ENCODE measurements at regions not wholly inside any gene's neighbourhood (a gene's known extent, or its start where the extent isn't known, plus 50 kb on each side); places are given as distances from the start of the nearest gene placed in this dataset.

DNA sequence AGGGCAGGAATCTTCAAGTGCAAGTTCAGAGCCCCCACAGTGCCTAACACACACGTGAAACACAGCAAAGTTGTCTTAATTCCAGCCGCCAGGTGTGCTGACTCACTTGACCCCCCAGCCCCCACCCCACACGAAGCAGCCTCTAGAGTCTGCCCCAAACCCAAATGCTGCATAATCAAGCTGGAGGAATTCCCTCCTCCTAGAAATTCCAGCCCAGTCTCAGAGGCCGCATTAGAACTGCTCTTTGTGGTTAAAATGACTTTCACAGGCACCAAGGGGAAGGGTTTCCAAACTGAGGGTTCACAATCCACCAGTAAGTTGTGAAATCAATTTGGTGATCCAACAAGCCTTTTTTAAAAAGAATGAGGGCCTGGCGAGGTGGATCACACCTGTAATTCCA, 67.0 kb upstream of the PLXNA4 start:
- ATAC-seq (ENCODE audit: low read depth), result no peak

DNA sequence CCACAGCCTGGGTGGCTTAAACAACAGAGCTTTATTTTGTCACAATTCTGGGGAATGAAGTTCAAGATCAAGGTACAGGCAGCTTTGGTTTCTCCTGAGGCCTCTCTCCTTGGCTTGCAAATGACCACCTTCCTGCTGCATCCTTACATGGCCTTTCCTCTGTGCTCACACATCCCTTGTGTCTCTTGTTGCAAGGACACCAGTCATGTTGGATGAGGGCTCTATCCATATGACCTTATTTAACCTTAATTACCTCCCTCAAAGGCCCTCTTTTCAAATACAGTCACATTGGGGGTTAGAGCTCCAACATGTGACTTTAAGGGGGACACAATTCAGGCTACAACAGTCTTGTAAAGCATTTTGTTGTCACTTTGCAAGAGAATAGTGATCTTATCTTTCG, 65.0 kb upstream of the PLXNA4 start:
- TF ChIP-seq, protein P1, sequence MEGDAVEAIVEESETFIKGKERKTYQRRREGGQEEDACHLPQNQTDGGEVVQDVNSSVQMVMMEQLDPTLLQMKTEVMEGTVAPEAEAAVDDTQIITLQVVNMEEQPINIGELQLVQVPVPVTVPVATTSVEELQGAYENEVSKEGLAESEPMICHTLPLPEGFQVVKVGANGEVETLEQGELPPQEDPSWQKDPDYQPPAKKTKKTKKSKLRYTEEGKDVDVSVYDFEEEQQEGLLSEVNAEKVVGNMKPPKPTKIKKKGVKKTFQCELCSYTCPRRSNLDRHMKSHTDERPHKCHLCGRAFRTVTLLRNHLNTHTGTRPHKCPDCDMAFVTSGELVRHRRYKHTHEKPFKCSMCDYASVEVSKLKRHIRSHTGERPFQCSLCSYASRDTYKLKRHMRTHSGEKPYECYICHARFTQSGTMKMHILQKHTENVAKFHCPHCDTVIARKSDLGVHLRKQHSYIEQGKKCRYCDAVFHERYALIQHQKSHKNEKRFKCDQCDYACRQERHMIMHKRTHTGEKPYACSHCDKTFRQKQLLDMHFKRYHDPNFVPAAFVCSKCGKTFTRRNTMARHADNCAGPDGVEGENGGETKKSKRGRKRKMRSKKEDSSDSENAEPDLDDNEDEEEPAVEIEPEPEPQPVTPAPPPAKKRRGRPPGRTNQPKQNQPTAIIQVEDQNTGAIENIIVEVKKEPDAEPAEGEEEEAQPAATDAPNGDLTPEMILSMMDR (IDR thresholded peaks at IDR 0.05), result no peak
- Mint-ChIP-seq H3K4me1 (no peaks in the 10 kb centered on the region), H3K36me3 (ENCODE audit: low read depth) (no peaks in the 10 kb centered on the region), H3K27ac (no peak overlapping the region), H3K4me3 (no peak overlapping the region), H3K9me3 (no peaks in the 10 kb centered on the region), H3K27me3 (peaks cover 6% of the 10 kb centered on the region)
- intact Hi-C loops (cut with micrococcal nuclease), result no loop called here
- no peak for DNase-seq
- ATAC-seq (ENCODE audit: low read depth), result no peak
- ChIA-PET CTCF (no interaction called here), POLR2A (no interaction called here)

More for the DNA sequence above, 67.0 kb upstream of the PLXNA4 start:
- intact Hi-C loops (cut with micrococcal nuclease), result no loop called here
- Mint-ChIP-seq H3K4me3 (no peak overlapping the region), H3K36me3 (ENCODE audit: low read depth) (no peaks in the 10 kb centered on the region), H3K27ac (no peak overlapping the region), H3K27me3 (peaks cover 6% of the 10 kb centered on the region), H3K9me3 (no peaks in the 10 kb centered on the region), H3K4me1 (no peaks in the 10 kb centered on the region)
- CTCF ChIA-PET, result no interaction called here
- TF ChIP-seq, protein P1 (IDR thresholded peaks at IDR 0.05), result no peak
- DNase-seq, result no peak
- POLR2A ChIA-PET, result no interaction called here

DNA sequence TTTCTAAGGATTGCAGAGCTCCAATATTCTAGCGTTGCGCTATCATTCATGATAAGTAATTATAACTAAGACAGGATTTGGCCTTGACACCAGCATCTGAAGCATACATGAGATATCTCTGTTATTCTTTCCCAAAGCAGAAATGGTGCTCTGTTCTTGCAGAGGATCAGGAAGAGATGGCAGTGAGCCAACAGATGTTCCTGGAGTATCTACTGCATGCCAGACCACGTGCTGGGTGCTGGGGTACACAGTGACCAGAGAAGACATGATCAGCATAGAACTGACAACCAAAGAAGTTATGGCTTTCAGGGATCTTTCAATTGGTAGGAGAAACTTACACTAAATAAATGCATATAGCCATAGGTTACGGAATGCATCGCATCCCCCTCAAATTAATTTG, 63.7 kb upstream of the PLXNA4 start:
- no peaks in the 10 kb centered on the region for H3K36me3 Mint-ChIP-seq (ENCODE audit: low read depth)
- TF ChIP-seq, protein P1 (IDR thresholded peaks at IDR 0.05), result no peak
- ChIA-PET CTCF (no interaction called here), POLR2A (no interaction called here)
- ATAC-seq (ENCODE audit: low read depth), result no peak
- no peak for DNase-seq
- no peak overlapping the region for H3K4me3 Mint-ChIP-seq
- H3K27me3 Mint-ChIP-seq, result peaks cover 6% of the 10 kb centered on the region
- no peaks in the 10 kb centered on the region for H3K4me1 Mint-ChIP-seq
- intact Hi-C loops (cut with micrococcal nuclease), result no loop called here
- H3K27ac Mint-ChIP-seq, result no peak overlapping the region
- H3K9me3 Mint-ChIP-seq, result no peaks in the 10 kb centered on the region

DNA sequence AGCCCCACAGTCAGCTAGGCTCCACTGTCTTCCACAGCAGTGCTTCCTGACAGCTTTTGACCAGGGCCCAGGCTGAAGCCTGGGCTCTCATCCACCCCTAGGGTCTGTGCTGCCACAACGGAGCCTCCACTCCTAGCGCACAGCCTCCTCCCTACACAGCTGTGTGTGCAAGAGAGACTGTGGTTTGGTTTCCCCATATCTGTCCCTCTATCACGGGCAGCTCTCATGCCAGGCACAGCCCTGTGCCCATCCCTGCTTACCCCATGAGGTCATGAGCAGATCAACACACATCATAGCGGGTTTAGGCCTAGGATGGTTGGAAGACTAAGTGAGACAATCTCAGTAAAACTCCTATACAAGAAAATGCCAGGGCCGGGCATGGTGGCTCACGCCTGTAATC, 61.7 kb upstream of the PLXNA4 start:
- no peak overlapping the region for H3K4me3 Mint-ChIP-seq
- DNase-seq (no peak), ATAC-seq (ENCODE audit: low read depth) (no peak)
- no peak overlapping the region for H3K27ac Mint-ChIP-seq
- intact Hi-C loops (cut with micrococcal nuclease), result no loop called here
- H3K36me3 Mint-ChIP-seq (ENCODE audit: low read depth), result no peaks in the 10 kb centered on the region
- H3K4me1 Mint-ChIP-seq, result no peaks in the 10 kb centered on the region
- no peaks in the 10 kb centered on the region for H3K9me3 Mint-ChIP-seq
- TF ChIP-seq, protein P1 (IDR thresholded peaks at IDR 0.05), result no peak
- H3K27me3 Mint-ChIP-seq, result peaks cover 6% of the 10 kb centered on the region
- ChIA-PET CTCF (interaction anchor here (1.0 kb wide), 1 partner anchor 16 kb away, joined by 3 read pairs; no protein-coding TSS in a partner anchor), POLR2A (no interaction called here)

DNA sequence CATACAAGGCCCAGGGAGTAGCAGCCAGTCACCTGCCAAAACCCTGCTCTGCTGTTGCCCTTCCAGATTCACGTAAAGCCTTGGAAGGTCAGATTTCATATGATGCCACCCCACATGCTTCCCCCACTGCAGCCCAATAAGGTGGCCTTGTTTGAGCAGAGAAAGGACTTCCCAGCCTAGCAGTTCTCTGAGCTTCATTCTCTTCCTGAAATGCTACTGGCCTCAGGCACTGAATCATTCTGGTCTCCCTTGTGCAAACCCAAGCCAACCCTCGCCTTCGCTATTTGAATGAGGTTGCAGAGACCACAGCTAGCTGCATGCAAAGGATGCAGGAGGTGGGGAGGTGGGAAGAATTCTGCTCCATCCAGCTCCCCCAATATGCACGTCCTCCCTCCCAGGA, 60.3 kb upstream of the PLXNA4 start:
- CTCF ChIA-PET, result no interaction called here

More for the DNA sequence above, 60.3 kb upstream of the PLXNA4 start:
- intact Hi-C loops (cut with micrococcal nuclease), result no loop called here
- Mint-ChIP-seq H3K36me3 (ENCODE audit: low read depth) (no peaks in the 10 kb centered on the region), H3K4me1 (no peaks in the 10 kb centered on the region), H3K27me3 (peaks cover 4% of the 10 kb centered on the region), H3K4me3 (no peak overlapping the region), H3K27ac (no peak overlapping the region), H3K9me3 (no peaks in the 10 kb centered on the region)
- POLR2A ChIA-PET, result no interaction called here
- ATAC-seq (ENCODE audit: low read depth), result no peak
- TF ChIP-seq, protein P1 (IDR thresholded peaks at IDR 0.05), result no peak
- no peak for DNase-seq
